HEK293T (cell line): ENCODE measurements at regions not wholly inside any gene's neighbourhood (a gene's known extent, or its start where the extent isn't known, plus 50 kb on each side); places are given as distances from the start of the nearest gene placed in this dataset.

ENCODE experiments used
- ARNT ChIP-seq: fragments of 450-650 bp; IDR thresholded peaks from 2 replicates; pipeline ENCODE4 v1.6.1; 2017; ENCODE audit warnings: mild to moderate bottlenecking
- BHLHE40 ChIP-seq: fragments of 450-650 bp; IDR thresholded peaks from 2 replicates; pipeline ENCODE4 v1.6.1; 2016; ENCODE audit warnings: mild to moderate bottlenecking, moderate library complexity, borderline replicate concordance
- ELF4 ChIP-seq: fragments of 450-650 bp; IDR thresholded peaks from 2 replicates; pipeline ENCODE4 v1.6.1; 2017; ENCODE audit warnings: antibody characterized with exemption
- FOXA1 ChIP-seq: fragments of 450-650 bp; IDR thresholded peaks from 2 replicates; pipeline ENCODE4 v1.6.1; 2016; ENCODE audit warnings: mild to moderate bottlenecking
- FOXK2 ChIP-seq: fragments of 450-650 bp; IDR thresholded peaks from 2 replicates; pipeline ENCODE4 v1.6.1; 2016; ENCODE audit warnings: mild to moderate bottlenecking
- FOXM1 ChIP-seq: fragments of 450-650 bp; IDR thresholded peaks from 2 replicates; pipeline ENCODE4 v1.6.1; 2017; ENCODE audit warnings: mild to moderate bottlenecking, borderline replicate concordance
- HDGF ChIP-seq: fragments of 450-650 bp; IDR thresholded peaks from 2 replicates; pipeline ENCODE4 v1.6.1; 2017; ENCODE audit warnings: antibody characterized with exemption, borderline replicate concordance
- L3MBTL2 ChIP-seq: fragments of 450-650 bp; conservative IDR thresholded peaks from 2 replicates; pipeline ENCODE4 v1.6.1; 2016; ENCODE audit warnings: mild to moderate bottlenecking
- LEF1 ChIP-seq: fragments of 450-650 bp; IDR thresholded peaks from 2 replicates; pipeline ENCODE4 v1.6.1; 2017; ENCODE audit warnings: mild to moderate bottlenecking, borderline replicate concordance
- NFRKB ChIP-seq: fragments of 450-650 bp; IDR thresholded peaks from 2 replicates; pipeline ENCODE4 v1.6.1; 2016; ENCODE audit warnings: mild to moderate bottlenecking, moderate library complexity
- SP1 ChIP-seq: fragments of 450-650 bp; IDR thresholded peaks from 2 replicates; pipeline ENCODE4 v1.6.1; 2017
- SUZ12 ChIP-seq: fragments of 450-650 bp; IDR thresholded peaks from 2 replicates; pipeline ENCODE4 v1.6.1; 2016; ENCODE audit warnings: mild to moderate bottlenecking
- TARDBP ChIP-seq: fragments of 450-650 bp; IDR thresholded peaks from 2 replicates; pipeline ENCODE4 v1.6.1; 2016
- ZNF384 ChIP-seq: fragments of 450-650 bp; IDR thresholded peaks from 2 replicates; pipeline ENCODE4 v1.6.1; 2016

- TF ChIP-seq BHLHE40 (no peak), HDGF (no peak), ARNT (no peak), TARDBP (no peak), SUZ12 (no peak), FOXA1 (no peak), LEF1 (no peak), FOXM1 (no peak), L3MBTL2 (no peak), SP1 (no peak), ZNF384 (no peak), FOXK2 (no peak), ELF4 (no peak), NFRKB (no peak)
Observed at GRCh38 chr10:29107866-29108498, 180.9 kb upstream of the LYZL1 start.
